Liver (tissue), 8 donors: ENCODE measurements at regions not wholly inside any gene's neighbourhood (a gene's known extent, or its start where the extent isn't known, plus 50 kb on each side); places are given as distances from the start of the nearest gene placed in this dataset.
"Not testable (repeated sequence)": the region's sequence is repeated elsewhere in the genome, so short reads cannot be mapped to it uniquely, and the experiment has no call there.

ENCODE experiments used
- DNase-seq: peaks from one replicate; pipeline ENCODE4 v3.0.0-alpha.2; 2017; ENCODE audit warnings: low spot score
- H3K27ac ChIP-seq, 2 donors: one replicate each; pipeline ENCODE4 v1.7.0; 2013; ENCODE audit warnings: inconsistent platforms in 2 of 2, low read length in 2 of 2, control low read depth in 1 of 2, low read depth in 1 of 2, mild to moderate bottlenecking in 1 of 2
- H3K27me3 ChIP-seq, 4 donors: one replicate each; pipeline versions ENCODE4 v1.6.1 to v1.7.0; 2013; ENCODE audit warnings: low read length in 3 of 4, inconsistent platforms in 1 of 4, mild to moderate bottlenecking in 1 of 4, moderate library complexity in 1 of 4; ENCODE audit not compliant: control insufficient read depth in 4 of 4, insufficient read depth in 4 of 4
- H3K36me3 ChIP-seq, 4 donors: one replicate each; pipeline versions ENCODE4 v1.6.1 to v1.7.0; 2013; ENCODE audit warnings: low read length in 3 of 4, mild to moderate bottlenecking in 3 of 4, low read depth in 1 of 4, moderate library complexity in 1 of 4; ENCODE audit not compliant: control insufficient read depth in 4 of 4, insufficient read depth in 3 of 4
- H3K4me1 ChIP-seq, 4 donors: one replicate each; pipeline versions ENCODE4 v1.6.1 to v1.7.0; 2013; ENCODE audit warnings: low read length in 3 of 4, mild to moderate bottlenecking in 3 of 4, moderate library complexity in 1 of 4; ENCODE audit not compliant: control insufficient read depth in 4 of 4, insufficient read depth in 4 of 4
- H3K4me3 ChIP-seq, 3 donors: one replicate each; pipeline versions ENCODE4 v1.6.1 to v1.7.0; 2013; ENCODE audit warnings: low read length in 3 of 3, control low read depth in 1 of 3, low read depth in 1 of 3, mild to moderate bottlenecking in 1 of 3
- H3K9ac ChIP-seq, 2 donors: one replicate each; pipeline ENCODE4 v1.7.0; 2013; ENCODE audit warnings: low read length in 2 of 2, mild to moderate bottlenecking in 2 of 2, moderate library complexity in 2 of 2, control low read depth in 1 of 2, low read depth in 1 of 2
- H3K9me3 ChIP-seq, 4 donors: one replicate each; pipeline versions ENCODE4 v1.6.1 to v1.7.0; 2013; ENCODE audit warnings: low read length in 3 of 4; ENCODE audit not compliant: control insufficient read depth in 4 of 4
- CTCF ChIP-seq: fragments of 150-350 bp; IDR thresholded peaks from 2 replicates; pipeline ENCODE4 v1.5.1; 2017; ENCODE audit warnings: improper control_type of control experiment, low read depth, low read length; ENCODE audit not compliant: missing input control
- FOXA1 ChIP-seq: IDR thresholded peaks from 2 replicates; pipeline ENCODE4 v1.6.1; 2016; ENCODE audit warnings: antibody characterized with exemption
- GABPA ChIP-seq, 2 donors: IDR thresholded peaks in 1 of 2; conservative IDR thresholded peaks in 1 of 2; 2 replicates each; pipeline ENCODE4 v1.6.1; 2016; ENCODE audit warnings: antibody characterized with exemption in 2 of 2, mild to moderate bottlenecking in 1 of 2, moderate library complexity in 1 of 2
- HNF4A ChIP-seq, 2 donors: conservative IDR thresholded peaks; 2 replicates each; pipeline ENCODE4 v1.6.1; 2016; ENCODE audit warnings: antibody characterized with exemption in 2 of 2, mild to moderate bottlenecking in 2 of 2
- HNF4G ChIP-seq: IDR thresholded peaks from 2 replicates; pipeline ENCODE4 v1.6.1; 2016; ENCODE audit warnings: antibody characterized with exemption
- JUND ChIP-seq, 2 donors: IDR thresholded peaks; 2 replicates each; pipeline ENCODE4 v1.6.1; 2016; ENCODE audit warnings: antibody characterized with exemption in 2 of 2
- NR2F2 ChIP-seq: IDR thresholded peaks from 2 replicates; pipeline ENCODE4 v1.6.1; 2016; ENCODE audit warnings: antibody characterized with exemption
- RAD21 ChIP-seq, 2 donors: IDR thresholded peaks; 2 replicates each; pipeline ENCODE4 v1.6.1; 2016; ENCODE audit warnings: antibody characterized with exemption in 2 of 2, mild to moderate bottlenecking in 2 of 2
- REST ChIP-seq: IDR thresholded peaks from 2 replicates; pipeline ENCODE4 v1.6.1; 2016; ENCODE audit warnings: antibody characterized with exemption, mild to moderate bottlenecking
- RXRA ChIP-seq, 2 donors: IDR thresholded peaks; 2 replicates each; pipeline ENCODE4 v1.6.1; 2017 to 2018; ENCODE audit warnings: antibody characterized with exemption in 2 of 2, mild to moderate bottlenecking in 1 of 2
- TAF1 ChIP-seq: conservative IDR thresholded peaks from 2 replicates; pipeline ENCODE4 v1.6.1; 2016; ENCODE audit warnings: antibody characterized with exemption, mild to moderate bottlenecking
- YY1 ChIP-seq: IDR thresholded peaks from 2 replicates; pipeline ENCODE4 v1.6.1; 2016; ENCODE audit warnings: antibody characterized with exemption, mild to moderate bottlenecking
- ZBTB33 ChIP-seq: IDR thresholded peaks from 2 replicates; pipeline ENCODE4 v1.6.1; 2016; ENCODE audit warnings: antibody characterized with exemption
- WGBS: extraction: QIAGEN DNeasy Blood & Tissue Kit; methylation state at CpG from one replicate; pipeline ENCODE4 v1.1.7; 2013; 5-methylcytosine and 5-hydroxymethylcytosine counted together
- donor health status: healthy.
- donor health status: healthy.
- donor health status: healthy.
- donor health status: healthy.
- donor health status: healthy.

- Histone ChIP-seq H3K4me1 (peaks cover 0 to 3% (median 0%) of the 10 kb centered on the region in 4 donors), H3K36me3 (no peaks in the 10 kb centered on the region), H3K9ac (no peak overlapping the region), H3K27ac (no peak overlapping the region), H3K27me3 (no peaks in the 10 kb centered on the region), H3K4me3 (no peak overlapping the region), H3K9me3 (no peaks in the 10 kb centered on the region)
- DNase-seq, result no peak
- TF ChIP-seq RAD21 (IDR thresholded peaks at IDR 0.05) (no peak), JUND (IDR thresholded peaks at IDR 0.05) (no peak), ZBTB33 (no peak), GABPA (IDR thresholded peaks at IDR 0.05 in 1 of 2, conservative IDR thresholded peaks at IDR 0.05 in 1 of 2) (no peak), FOXA1 (no peak), HNF4G (no peak), CTCF (no peak), REST (no peak), RXRA (IDR thresholded peaks at IDR 0.05) (no peak), NR2F2 (no peak), YY1 (no peak), HNF4A (conservative IDR thresholded peaks at IDR 0.05) (no peak), TAF1 (no peak)
- 62% methylated on average over 1 of the region's 1 CpG for WGBS
Observed at GRCh38 chr18:71036783-71037182, 747.9 kb downstream of the SOCS6 start.

GRCh38 chr18:71031296-71032191, 742.7 kb downstream of the SOCS6 start:
- not testable (repeated sequence) for H3K27ac ChIP-seq, H3K9me3 ChIP-seq, H3K4me3 ChIP-seq, H3K4me1 ChIP-seq, H3K9ac ChIP-seq, DNase-seq, H3K36me3 ChIP-seq, H3K27me3 ChIP-seq
- 94% methylated on average over 46 of the region's 46 CpGs for WGBS

GRCh38 chr18:71030085-71030484, 741.2 kb downstream of the SOCS6 start:
- DNase-seq, H3K4me1 ChIP-seq, H3K27me3 ChIP-seq, H3K27ac ChIP-seq, H3K9me3 ChIP-seq, H3K9ac ChIP-seq, H3K36me3 ChIP-seq, H3K4me3 ChIP-seq: not testable (repeated sequence)
- WGBS, result 94% methylated on average over 8 of the region's 8 CpGs
